GM19025 (cell line): ENCODE measurements at regions not wholly inside any gene's neighbourhood (a gene's known extent, or its start where the extent isn't known, plus 50 kb on each side); places are given as distances from the start of the nearest gene placed in this dataset.

Source experiments
- ATAC-seq: cut with Tn5 transposase; IDR thresholded peaks from one replicate; pipeline ENCODE4 v1.9.1; 2021; ENCODE audit warnings: mild to moderate bottlenecking, low read depth, moderate library complexity; ENCODE audit not compliant: unreplicated experiment

DNA sequence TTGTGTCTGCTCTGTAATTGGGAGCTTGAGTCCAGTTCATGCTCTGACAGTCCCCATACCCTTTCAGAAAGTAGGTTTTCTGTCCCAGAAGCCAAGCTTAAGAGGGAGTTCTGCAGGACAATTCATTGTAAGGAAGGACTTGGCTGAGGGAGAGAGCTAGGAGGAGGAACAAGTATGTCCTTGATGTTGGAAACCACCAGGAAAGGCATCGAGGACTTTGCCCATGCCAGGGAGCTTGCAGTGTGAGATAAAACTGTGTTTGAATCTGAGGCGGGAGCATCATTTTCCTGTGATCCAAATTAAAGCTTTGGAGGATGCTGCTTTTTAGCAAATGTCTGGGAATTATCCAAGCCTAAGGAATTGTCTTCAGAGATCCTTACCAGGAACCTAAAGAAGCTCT is 175.3 kb downstream of the EMP1 start:
- ATAC-seq, result no peak

DNA sequence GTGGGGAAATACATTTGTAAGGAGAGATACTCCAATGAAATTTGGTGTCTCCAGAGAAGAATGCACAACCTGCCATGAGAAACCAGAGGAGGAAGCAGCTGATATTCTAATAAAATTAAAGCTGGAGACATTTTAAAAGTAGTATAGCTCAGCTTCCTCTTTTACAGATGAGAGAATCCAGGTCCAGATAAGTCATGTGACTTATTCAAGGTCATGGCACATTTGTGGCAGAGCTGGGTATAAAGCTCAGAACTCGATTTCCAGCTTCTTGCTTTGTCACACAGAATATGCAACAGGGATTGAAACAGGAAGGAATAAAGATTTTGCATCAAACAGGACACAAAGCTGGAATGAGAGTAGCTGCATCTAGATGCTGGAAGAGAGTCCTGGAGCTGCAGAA is 174.8 kb downstream of the EMP1 start:
- no peak for ATAC-seq

GRCh38 chr12:13369474-13370056 is 173.0 kb downstream of the EMP1 start:
- ATAC-seq, result no peak

DNA sequence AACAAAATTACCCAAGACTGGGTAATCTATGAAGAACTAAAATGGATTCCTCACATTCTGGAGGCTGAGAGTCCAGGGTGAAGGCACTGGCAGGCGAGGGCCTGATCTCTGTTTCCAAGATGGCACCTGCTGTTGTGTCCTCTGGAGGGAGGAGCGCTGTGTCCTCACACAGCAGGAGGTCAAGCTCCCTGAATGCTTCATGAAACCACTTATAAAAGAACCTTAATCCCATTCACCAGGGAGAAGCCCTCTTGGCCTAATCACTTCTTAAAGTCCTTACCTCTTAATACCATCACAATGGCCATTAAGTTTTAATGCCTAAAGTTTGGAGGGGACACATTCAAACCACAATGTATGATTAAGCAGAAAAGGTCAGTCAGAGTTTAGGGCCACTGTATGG is 172.4 kb downstream of the EMP1 start:
- ATAC-seq, result no peak

DNA sequence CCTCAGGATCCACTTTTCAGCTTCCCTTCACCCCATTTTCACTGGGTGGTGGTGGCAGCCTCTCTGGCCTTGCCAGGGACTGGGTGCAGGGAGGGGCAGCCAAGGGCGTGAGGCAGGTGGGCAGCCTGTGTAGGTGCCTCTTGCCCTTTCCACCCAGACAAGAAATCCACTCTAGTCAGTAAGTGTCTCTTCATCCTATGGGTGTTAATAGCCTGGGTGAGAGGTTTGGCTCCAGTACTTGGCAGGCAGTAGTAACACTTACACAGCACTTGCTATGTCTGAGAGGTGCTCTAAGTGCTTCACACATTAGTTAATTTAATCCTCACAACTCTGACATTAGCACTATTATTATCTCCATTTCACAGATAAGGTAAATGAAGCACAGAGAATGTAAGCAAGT is 171.9 kb downstream of the EMP1 start:
- ATAC-seq, result no peak

- ATAC-seq, result no peak
Measured at GRCh38 chr12:13367973-13368372, 171.4 kb downstream of the EMP1 start.

GRCh38 chr12:13365748-13366366 is 169.3 kb downstream of the EMP1 start:
- ATAC-seq, result no peak

GRCh38 chr12:13362260-13362841 is 165.8 kb downstream of the EMP1 start:
- peak; percentile 97 for ATAC-seq

DNA sequence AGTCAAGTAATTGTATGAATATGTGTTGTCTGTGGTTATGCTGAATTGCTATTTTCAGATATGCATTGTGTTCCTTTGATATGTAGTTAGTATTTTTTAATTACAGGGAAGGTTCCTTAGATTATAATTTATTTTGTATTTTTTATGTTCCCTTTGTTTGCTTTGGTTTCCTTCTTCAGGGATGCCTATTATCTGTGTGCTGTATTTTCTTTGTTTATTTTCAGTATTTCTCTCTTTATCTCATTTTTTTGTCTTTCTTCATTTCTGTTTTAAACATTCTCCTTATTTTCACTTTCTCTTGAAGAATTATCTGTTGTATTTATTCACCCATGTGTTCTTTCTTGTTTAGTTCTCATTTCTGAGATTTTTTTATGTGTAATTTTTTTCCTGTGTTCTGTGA is 163.1 kb downstream of the EMP1 start:
- no peak for ATAC-seq

GRCh38 chr12:13358391-13358905 is 161.9 kb downstream of the EMP1 start:
- no peak for ATAC-seq

GRCh38 chr12:13350946-13351345 is 154.4 kb downstream of the EMP1 start:
- no peak for ATAC-seq

GRCh38 chr12:13350381-13350780 is 153.9 kb downstream of the EMP1 start:
- no peak for ATAC-seq

DNA sequence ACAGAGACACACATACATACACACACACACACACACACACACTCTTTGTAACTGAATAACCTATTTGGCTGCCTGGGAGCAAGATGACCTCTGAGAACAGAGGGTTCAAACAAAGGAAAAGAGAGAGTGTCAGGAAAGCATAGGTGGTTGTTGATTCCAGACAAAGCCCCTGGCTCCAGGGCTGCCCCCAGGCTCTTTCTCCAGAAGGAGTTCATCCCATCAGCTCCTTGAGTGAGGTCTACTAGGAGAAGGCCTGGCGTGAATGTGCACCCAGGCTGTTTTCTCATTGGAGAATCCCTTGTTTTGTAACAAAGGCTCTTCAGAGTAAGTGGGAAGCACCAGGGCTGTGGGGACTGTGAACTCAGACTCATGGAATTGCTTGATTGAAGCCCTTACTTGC is 151.9 kb downstream of the EMP1 start:
- ATAC-seq, result no peak

DNA sequence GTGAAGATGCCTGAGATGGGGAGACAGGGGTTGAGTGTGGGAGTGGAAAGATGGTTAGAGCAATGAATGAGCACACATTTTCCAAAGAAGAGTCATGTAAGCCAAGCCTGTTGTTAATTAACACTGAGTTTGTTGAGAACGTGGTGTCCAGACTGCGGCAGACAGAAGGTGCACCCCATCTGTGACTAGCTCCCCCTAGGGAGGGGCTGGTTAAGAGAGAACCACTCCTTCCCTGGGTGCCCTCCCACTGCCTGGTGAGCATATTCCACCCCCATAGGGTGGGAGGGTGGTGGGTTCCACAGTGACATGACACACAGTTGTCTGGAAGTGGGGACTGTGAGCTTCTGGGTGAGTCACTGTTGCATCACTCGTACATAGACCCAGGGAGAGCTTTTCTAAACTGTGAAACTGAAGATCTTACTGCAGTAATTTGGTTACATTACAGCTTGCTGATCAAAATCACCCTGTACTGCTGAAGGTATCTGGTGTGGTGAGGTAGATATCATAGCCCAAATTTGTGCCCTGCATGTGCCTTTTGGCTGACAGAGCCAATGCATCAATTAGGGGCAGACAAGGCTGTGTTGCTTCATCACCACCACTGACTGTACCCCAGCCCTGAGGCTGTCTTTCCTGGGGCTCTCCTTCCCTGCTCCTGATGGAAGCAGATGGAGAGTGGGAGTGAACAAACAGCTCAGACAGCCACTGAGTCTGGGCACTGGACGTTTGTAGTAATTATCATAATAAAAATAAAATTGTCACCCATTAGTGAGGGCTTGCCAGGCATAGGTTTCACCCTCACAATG is 150.9 kb downstream of the EMP1 start:
- ATAC-seq, result no peak

GRCh38 chr12:13345722-13346121 is 149.2 kb downstream of the EMP1 start:
- ATAC-seq, result no peak

DNA sequence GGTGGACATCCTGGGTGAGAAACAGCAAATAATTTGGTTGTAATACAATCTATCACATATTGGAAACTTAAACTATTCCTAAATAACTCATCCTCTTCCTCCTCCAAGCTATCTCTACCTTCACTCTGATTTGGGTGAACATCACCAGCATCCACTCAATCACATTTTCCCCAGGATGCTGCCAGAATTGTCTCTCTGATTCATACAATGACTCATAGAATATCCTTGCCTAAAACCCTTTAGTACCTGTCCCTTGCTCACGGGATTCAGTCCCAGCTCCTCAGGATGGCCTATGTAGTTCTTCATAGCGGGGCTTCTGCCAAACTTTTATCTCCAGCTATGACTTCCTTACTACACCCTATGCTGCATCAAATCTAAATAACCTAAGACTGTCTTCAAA is 146.8 kb downstream of the EMP1 start:
- no peak for ATAC-seq

GRCh38 chr12:13342971-13343370 is 146.4 kb downstream of the EMP1 start:
- no peak for ATAC-seq

GRCh38 chr12:13340149-13340548 is 143.6 kb downstream of the EMP1 start:
- no peak for ATAC-seq

GRCh38 chr12:13339538-13339937 is 143.0 kb downstream of the EMP1 start:
- no peak for ATAC-seq

GRCh38 chr12:13339091-13339490 is 142.6 kb downstream of the EMP1 start:
- ATAC-seq, result no peak

- ATAC-seq, result no peak
Measured at GRCh38 chr12:13337791-13338190, 141.3 kb downstream of the EMP1 start.
